ENCODE measurements at regions not wholly inside any gene's neighbourhood (a gene's known extent, or its start where the extent isn't known, plus 50 kb on each side); places are given as distances from the start of the nearest gene placed in this dataset.

DNA sequence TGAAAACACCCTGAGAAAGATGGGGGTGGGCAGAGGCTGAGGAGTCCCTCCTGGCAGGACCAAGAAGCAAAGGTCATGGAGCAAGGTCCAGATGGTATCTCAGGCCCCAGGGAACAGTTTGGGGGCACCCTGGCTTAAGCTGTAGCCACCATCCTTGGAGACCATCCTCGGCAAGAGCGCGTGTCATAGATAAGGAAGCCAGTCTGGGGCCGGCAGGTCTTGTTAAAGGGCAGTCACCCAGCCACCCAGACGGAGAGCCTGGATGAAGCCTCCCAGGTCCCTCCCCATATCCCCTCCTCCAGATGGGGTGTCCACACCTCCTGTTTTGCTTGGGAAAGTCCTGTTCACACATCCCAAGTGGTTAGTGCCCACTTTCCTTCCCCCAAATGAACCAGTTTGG lies 191.1 kb downstream of the KLF13 start:
- ChIA-PET POLR2A (no interaction called here), RAD21 (ENCODE audit: unreplicated experiment) (no interaction called here), CTCF (no interaction called here), SMC1A (ENCODE audit: uncharacterized antibody, unreplicated experiment) (no interaction called here)
- Histone ChIP-seq H3K9me3 (replicated peaks; ENCODE audit: control insufficient read depth, insufficient read depth, low read length) (no peaks in the 10 kb centered on the region), H3K4me1 (ENCODE audit: control insufficient read depth, insufficient read depth, low read length) (no peaks in the 10 kb centered on the region), H3K36me3 (ENCODE audit: control insufficient read depth in 2 of 2, insufficient read depth in 2 of 2, low read length in 1 of 2) (no peaks in the 10 kb centered on the region), H3K79me2 (ENCODE audit: control insufficient read depth, insufficient read depth, low read length) (no peaks in the 10 kb centered on the region), H3K9ac (ENCODE audit: control insufficient read depth, insufficient read depth, low read length) (no peak overlapping the region), H4K20me1 (ENCODE audit: control insufficient read depth, insufficient read depth) (no peaks in the 10 kb centered on the region), H3K27ac (ENCODE audit: control insufficient read depth, insufficient read depth) (no peak overlapping the region), H3K4me3 (no peak overlapping the region), H2AFZ (ENCODE audit: control insufficient read depth, low read depth, low read length) (no peak overlapping the region), H3K4me2 (ENCODE audit: control insufficient read depth, insufficient read depth) (no peak overlapping the region), H3K27me3 (replicated peaks in 1 of 2; ENCODE audit: control insufficient read depth in 2 of 2, insufficient read depth in 2 of 2, low read length in 1 of 2) (no peaks in the 10 kb centered on the region)
- FAIRE-seq: no peak
- intact Hi-C loops (cut with micrococcal nuclease; ENCODE audit: unreplicated experiment) (loop anchor here (5.0 kb wide), 1 partner anchor 40 kb away; no protein-coding TSS in a partner anchor), in situ Hi-C loops (cut with MboI) (no loop called here)
- DNase-seq (ENCODE audit: low read depth, low spot score): no peak
- BruUV-seq (replicated peaks): no TSS peak
- 71% methylated on average over 5 of the region's 5 CpGs for WGBS (ENCODE audit: insufficient coverage, insufficient replicate concordance, low lambda C conversion rate, missing lambda C conversion rate)
- TF ChIP-seq, protein P1, sequence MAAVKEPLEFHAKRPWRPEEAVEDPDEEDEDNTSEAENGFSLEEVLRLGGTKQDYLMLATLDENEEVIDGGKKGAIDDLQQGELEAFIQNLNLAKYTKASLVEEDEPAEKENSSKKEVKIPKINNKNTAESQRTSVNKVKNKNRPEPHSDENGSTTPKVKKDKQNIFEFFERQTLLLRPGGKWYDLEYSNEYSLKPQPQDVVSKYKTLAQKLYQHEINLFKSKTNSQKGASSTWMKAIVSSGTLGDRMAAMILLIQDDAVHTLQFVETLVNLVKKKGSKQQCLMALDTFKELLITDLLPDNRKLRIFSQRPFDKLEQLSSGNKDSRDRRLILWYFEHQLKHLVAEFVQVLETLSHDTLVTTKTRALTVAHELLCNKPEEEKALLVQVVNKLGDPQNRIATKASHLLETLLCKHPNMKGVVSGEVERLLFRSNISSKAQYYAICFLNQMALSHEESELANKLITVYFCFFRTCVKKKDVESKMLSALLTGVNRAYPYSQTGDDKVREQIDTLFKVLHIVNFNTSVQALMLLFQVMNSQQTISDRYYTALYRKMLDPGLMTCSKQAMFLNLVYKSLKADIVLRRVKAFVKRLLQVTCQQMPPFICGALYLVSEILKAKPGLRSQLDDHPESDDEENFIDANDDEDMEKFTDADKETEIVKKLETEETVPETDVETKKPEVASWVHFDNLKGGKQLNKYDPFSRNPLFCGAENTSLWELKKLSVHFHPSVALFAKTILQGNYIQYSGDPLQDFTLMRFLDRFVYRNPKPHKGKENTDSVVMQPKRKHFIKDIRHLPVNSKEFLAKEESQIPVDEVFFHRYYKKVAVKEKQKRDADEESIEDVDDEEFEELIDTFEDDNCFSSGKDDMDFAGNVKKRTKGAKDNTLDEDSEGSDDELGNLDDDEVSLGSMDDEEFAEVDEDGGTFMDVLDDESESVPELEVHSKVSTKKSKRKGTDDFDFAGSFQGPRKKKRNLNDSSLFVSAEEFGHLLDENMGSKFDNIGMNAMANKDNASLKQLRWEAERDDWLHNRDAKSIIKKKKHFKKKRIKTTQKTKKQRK (IDR thresholded peaks at IDR 0.05; ENCODE audit: low read depth, low read length): no peak
- TF ChIP-seq POU2F2 (IDR thresholded peaks at IDR 0.05; ENCODE audit: borderline replicate concordance, low read depth, low read length) (no peak), PML (IDR thresholded peaks at IDR 0.05; ENCODE audit: low read length) (no peak), TBL1XR1 (IDR thresholded peaks at IDR 0.05; ENCODE audit: low read depth, low read length) (no peak)
- ATAC-seq: no peak

DNA sequence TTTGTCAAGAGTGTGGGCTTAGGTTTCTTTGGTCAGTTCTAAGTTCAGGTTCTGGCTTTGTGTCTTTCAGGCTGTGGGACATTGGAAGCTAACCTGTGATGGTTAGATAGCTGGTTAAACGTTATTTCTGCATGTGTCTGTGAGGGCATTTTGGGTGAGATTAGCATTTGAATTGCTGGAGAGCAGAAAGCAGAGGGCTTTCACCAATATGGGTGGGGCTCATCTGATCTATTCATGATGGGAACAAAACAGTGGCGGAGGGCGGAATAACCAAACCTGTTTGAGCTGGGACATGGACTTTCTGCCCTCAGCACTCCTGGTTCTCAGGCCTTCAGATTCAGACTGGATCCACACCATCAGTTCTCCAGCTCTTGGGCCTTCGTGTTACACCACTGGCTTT lies 195.4 kb downstream of the KLF13 start:
- intact Hi-C loops (cut with micrococcal nuclease; ENCODE audit: unreplicated experiment): no loop called here
- no peak overlapping the region for H3K27ac ChIP-seq (ENCODE audit: control insufficient read depth, insufficient read depth)
- ChIA-PET SMC1A (ENCODE audit: uncharacterized antibody, unreplicated experiment) (interaction anchor here (0.6 kb wide), 1 partner anchor 555 kb away, joined by 3 read pairs; no protein-coding TSS in a partner anchor), CTCF (interaction anchor here (0.6 to 1.2 kb wide), 2 partner anchors 33 to 431 kb away, joined by 4 to 5 read pairs; no protein-coding TSS in a partner anchor), POLR2A (no interaction called here), RAD21 (ENCODE audit: unreplicated experiment) (no interaction called here)
- TF ChIP-seq SUZ12 (IDR thresholded peaks at IDR 0.05; ENCODE audit: unreplicated experiment): no peak
- TF ChIP-seq, protein P2, sequence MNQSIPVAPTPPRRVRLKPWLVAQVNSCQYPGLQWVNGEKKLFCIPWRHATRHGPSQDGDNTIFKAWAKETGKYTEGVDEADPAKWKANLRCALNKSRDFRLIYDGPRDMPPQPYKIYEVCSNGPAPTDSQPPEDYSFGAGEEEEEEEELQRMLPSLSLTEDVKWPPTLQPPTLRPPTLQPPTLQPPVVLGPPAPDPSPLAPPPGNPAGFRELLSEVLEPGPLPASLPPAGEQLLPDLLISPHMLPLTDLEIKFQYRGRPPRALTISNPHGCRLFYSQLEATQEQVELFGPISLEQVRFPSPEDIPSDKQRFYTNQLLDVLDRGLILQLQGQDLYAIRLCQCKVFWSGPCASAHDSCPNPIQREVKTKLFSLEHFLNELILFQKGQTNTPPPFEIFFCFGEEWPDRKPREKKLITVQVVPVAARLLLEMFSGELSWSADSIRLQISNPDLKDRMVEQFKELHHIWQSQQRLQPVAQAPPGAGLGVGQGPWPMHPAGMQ (IDR thresholded peaks at IDR 0.05; ENCODE audit: borderline replicate concordance): no peak
- no peak for TF ChIP-seq ATF7 (IDR thresholded peaks at IDR 0.05; ENCODE audit: low read depth)
- TF ChIP-seq SMAD5 (IDR thresholded peaks at IDR 0.05; ENCODE audit: low read depth): no peak
- TF ChIP-seq, protein P3, sequence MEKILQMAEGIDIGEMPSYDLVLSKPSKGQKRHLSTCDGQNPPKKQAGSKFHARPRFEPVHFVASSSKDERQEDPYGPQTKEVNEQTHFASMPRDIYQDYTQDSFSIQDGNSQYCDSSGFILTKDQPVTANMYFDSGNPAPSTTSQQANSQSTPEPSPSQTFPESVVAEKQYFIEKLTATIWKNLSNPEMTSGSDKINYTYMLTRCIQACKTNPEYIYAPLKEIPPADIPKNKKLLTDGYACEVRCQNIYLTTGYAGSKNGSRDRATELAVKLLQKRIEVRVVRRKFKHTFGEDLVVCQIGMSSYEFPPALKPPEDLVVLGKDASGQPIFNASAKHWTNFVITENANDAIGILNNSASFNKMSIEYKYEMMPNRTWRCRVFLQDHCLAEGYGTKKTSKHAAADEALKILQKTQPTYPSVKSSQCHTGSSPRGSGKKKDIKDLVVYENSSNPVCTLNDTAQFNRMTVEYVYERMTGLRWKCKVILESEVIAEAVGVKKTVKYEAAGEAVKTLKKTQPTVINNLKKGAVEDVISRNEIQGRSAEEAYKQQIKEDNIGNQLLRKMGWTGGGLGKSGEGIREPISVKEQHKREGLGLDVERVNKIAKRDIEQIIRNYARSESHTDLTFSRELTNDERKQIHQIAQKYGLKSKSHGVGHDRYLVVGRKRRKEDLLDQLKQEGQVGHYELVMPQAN (conservative IDR thresholded peaks at IDR 0.05): no peak
- no peak for TF ChIP-seq RAD21 (IDR thresholded peaks at IDR 0.05; ENCODE audit: insufficient read depth, low read depth, low read length)
- no peak for TF ChIP-seq CBX3 (IDR thresholded peaks at IDR 0.05; ENCODE audit: borderline replicate concordance, low read depth)
- no peaks in the 10 kb centered on the region for H3K79me2 ChIP-seq (ENCODE audit: control insufficient read depth, insufficient read depth, low read length)
- no TSS peak for BruUV-seq (replicated peaks)
- ATAC-seq: no peak
- no peak for DNase-seq (ENCODE audit: low read depth, low spot score)
- H3K9me3 ChIP-seq (replicated peaks; ENCODE audit: control insufficient read depth, insufficient read depth, low read length): no peaks in the 10 kb centered on the region
- H3K27me3 ChIP-seq (replicated peaks in 1 of 2; ENCODE audit: control insufficient read depth in 2 of 2, insufficient read depth in 2 of 2, low read length in 1 of 2): no peaks in the 10 kb centered on the region; a peak in 1 of 4 replicates
- H3K4me3 ChIP-seq: no peak overlapping the region
- H2AFZ ChIP-seq (ENCODE audit: control insufficient read depth, low read depth, low read length): no peak overlapping the region
- H3K4me2 ChIP-seq (ENCODE audit: control insufficient read depth, insufficient read depth): no peak overlapping the region
- H4K20me1 ChIP-seq (ENCODE audit: control insufficient read depth, insufficient read depth): no peaks in the 10 kb centered on the region
- H3K9ac ChIP-seq (ENCODE audit: control insufficient read depth, insufficient read depth, low read length): no peak overlapping the region
- in situ Hi-C loops (cut with MboI): no loop called here
- H3K4me1 ChIP-seq (ENCODE audit: control insufficient read depth, insufficient read depth, low read length): no peaks in the 10 kb centered on the region
- WGBS (ENCODE audit: insufficient coverage, insufficient replicate concordance, low lambda C conversion rate, missing lambda C conversion rate): 73% methylated on average over 4 of the region's 4 CpGs
- H3K36me3 ChIP-seq (ENCODE audit: control insufficient read depth in 2 of 2, insufficient read depth in 2 of 2, low read length in 1 of 2): no peaks in the 10 kb centered on the region
- FAIRE-seq: no peak

All from GM12878 (cell line).